MCF 10A (cell line): ENCODE measurements at regions not wholly inside any gene's neighbourhood (a gene's known extent, or its start where the extent isn't known, plus 50 kb on each side); places are given as distances from the start of the nearest gene placed in this dataset.

Experiments
- BruUV-seq: library from RNA; stranded (reverse); fragments of 400-500 nt; replicated peaks from 2 replicates; lab custom pipeline; 2021; lab: Mats Ljungman, UMichigan
- CTCF ChIA-PET: fragments of 300-600 bp; sonication (Branson Sonifier 250); formaldehyde crosslinking; extraction: SDS; loops from one replicate; lab custom pipeline; 2021; ENCODE audit warnings: antibody characterized with exemption, inconsistent platforms; lab: Yijun Ruan, JAX
- POLR2A ChIA-PET: fragments of 300-600, 350-650 bp; sonication (Branson Sonifier 250); formaldehyde crosslinking; extraction: SDS; loops from one replicate; lab custom pipeline; 2020; ENCODE audit warnings: antibody characterized with exemption, inconsistent platforms; lab: Yijun Ruan, JAX
- DNase-seq: peaks from one replicate; pipeline ENCODE4 v3.0.0-alpha.2; 2018; ENCODE audit not compliant: unreplicated experiment
- H3K27ac Mint-ChIP-seq: one replicate; pipeline ENCODE4 v1.8.0; 2022; ENCODE audit warnings: mild to moderate bottlenecking, low read depth, mixed read lengths; ENCODE audit not compliant: unreplicated experiment
- H3K27me3 Mint-ChIP-seq: one replicate; pipeline ENCODE4 v1.8.0; 2022; ENCODE audit warnings: mixed read lengths; ENCODE audit not compliant: insufficient read depth, unreplicated experiment
- H3K36me3 Mint-ChIP-seq: one replicate; pipeline ENCODE4 v1.8.0; 2022; ENCODE audit warnings: mild to moderate bottlenecking, moderate library complexity, mixed read lengths; ENCODE audit not compliant: insufficient read depth, unreplicated experiment
- H3K4me1 Mint-ChIP-seq: one replicate; pipeline ENCODE4 v1.8.0; 2022; ENCODE audit warnings: mixed read lengths; ENCODE audit not compliant: insufficient read depth, unreplicated experiment
- H3K4me3 Mint-ChIP-seq: one replicate; pipeline ENCODE4 v1.8.0; 2022; ENCODE audit warnings: mild to moderate bottlenecking, moderate library complexity, mixed read lengths; ENCODE audit not compliant: unreplicated experiment
- H3K9me3 Mint-ChIP-seq: one replicate; pipeline ENCODE4 v1.8.0; 2022; ENCODE audit warnings: mixed read lengths; ENCODE audit not compliant: unreplicated experiment
- CTCF ChIP-seq: fragments of 200-600 bp; IDR thresholded peaks from one replicate; pipeline ENCODE4 v1.8.0; 2022; ENCODE audit warnings: antibody characterized with exemption, mild to moderate bottlenecking; ENCODE audit not compliant: unreplicated experiment
- intact Hi-C: fragments of 100-400 bp; cut with micrococcal nuclease; formaldehyde crosslinking; loops from 2 replicates; pipeline ENCODE4 v1.14.1; 2022

- no peaks in the 10 kb centered on the region for H3K9me3 Mint-ChIP-seq
- no peaks in the 10 kb centered on the region for H3K36me3 Mint-ChIP-seq
- intact Hi-C loops, result no loop called here
- H3K4me1 Mint-ChIP-seq, result no peaks in the 10 kb centered on the region
- no peak overlapping the region for H3K27ac Mint-ChIP-seq
- no peak for DNase-seq
- CTCF ChIA-PET, result interaction anchor here (0.5 kb wide), 1 partner anchor 155 kb away, joined by 3 read pairs; no protein-coding TSS in a partner anchor
- no peak for TF ChIP-seq CTCF
- POLR2A ChIA-PET, result no interaction called here
- H3K4me3 Mint-ChIP-seq, result no peak overlapping the region
- BruUV-seq, result no TSS peak
- no peaks in the 10 kb centered on the region for H3K27me3 Mint-ChIP-seq
These were observed 508.2 kb upstream of the SUCLG2 start for GRCh38 chr3:68162644-68163043.

GRCh38 chr3:68151359-68151758, 496.9 kb upstream of the SUCLG2 start:
- H3K9me3 Mint-ChIP-seq, result peaks cover 7% of the 10 kb centered on the region
- H3K27me3 Mint-ChIP-seq, result no peaks in the 10 kb centered on the region
- POLR2A ChIA-PET, result no interaction called here
- no peaks in the 10 kb centered on the region for H3K36me3 Mint-ChIP-seq
- H3K27ac Mint-ChIP-seq, result no peak overlapping the region
- H3K4me3 Mint-ChIP-seq, result no peak overlapping the region
- intact Hi-C loops, result no loop called here
- no peak for DNase-seq
- no peak for TF ChIP-seq CTCF
- BruUV-seq, result no TSS peak
- CTCF ChIA-PET, result no interaction called here
- H3K4me1 Mint-ChIP-seq, result no peaks in the 10 kb centered on the region

- ChIA-PET CTCF (no interaction called here), POLR2A (no interaction called here)
- H3K27ac Mint-ChIP-seq, result no peak overlapping the region
- peaks cover 7% of the 10 kb centered on the region for H3K9me3 Mint-ChIP-seq
- DNase-seq, result no peak
- H3K4me3 Mint-ChIP-seq, result no peak overlapping the region
- no peaks in the 10 kb centered on the region for H3K27me3 Mint-ChIP-seq
- H3K36me3 Mint-ChIP-seq, result no peaks in the 10 kb centered on the region
- TF ChIP-seq CTCF, result no peak
- H3K4me1 Mint-ChIP-seq, result no peaks in the 10 kb centered on the region
- intact Hi-C loops, result no loop called here
- no TSS peak for BruUV-seq
These were observed 494.0 kb upstream of the SUCLG2 start for GRCh38 chr3:68148447-68148846.

GRCh38 chr3:68142441-68142840, 488.0 kb upstream of the SUCLG2 start:
- H3K27ac Mint-ChIP-seq, result no peak overlapping the region
- H3K4me3 Mint-ChIP-seq, result no peak overlapping the region
- H3K36me3 Mint-ChIP-seq, result no peaks in the 10 kb centered on the region
- ChIA-PET POLR2A (no interaction called here), CTCF (no interaction called here)
- no peak for TF ChIP-seq CTCF
- BruUV-seq, result no TSS peak
- H3K4me1 Mint-ChIP-seq, result no peaks in the 10 kb centered on the region
- no peaks in the 10 kb centered on the region for H3K9me3 Mint-ChIP-seq
- intact Hi-C loops, result no loop called here
- no peak for DNase-seq
- H3K27me3 Mint-ChIP-seq, result no peaks in the 10 kb centered on the region
